ENCODE measurements at regions not wholly inside any gene's neighbourhood (a gene's known extent, or its start where the extent isn't known, plus 50 kb on each side); places are given as distances from the start of the nearest gene placed in this dataset.

DNA sequence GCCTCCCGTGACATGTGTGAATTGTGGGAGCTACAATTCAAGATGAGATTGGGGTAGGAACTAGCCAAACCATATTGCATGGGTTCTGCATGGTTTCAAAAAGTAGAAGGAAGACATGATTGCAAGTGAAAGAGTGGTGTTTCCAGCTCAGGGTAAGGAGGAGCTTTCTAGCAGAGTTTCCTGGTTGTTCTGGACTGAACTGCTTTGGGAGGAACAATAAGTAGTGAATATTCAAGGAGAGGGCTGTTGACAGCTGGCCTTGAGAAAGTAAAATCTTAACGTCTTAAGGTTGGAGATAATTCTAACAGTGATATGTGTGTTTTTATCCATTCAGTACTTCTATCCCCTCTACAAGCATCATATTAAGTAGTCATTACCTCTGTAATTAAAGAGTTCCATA is 62.2 kb upstream of the PRKG1 start:
- CTCF ChIA-PET = no interaction called here
- 0 out of 2 replicates have a peak, but pooled peaks cover 2% of the 10 kb centered on the region for H3K27me3 ChIP-seq (ENCODE audit: insufficient read depth, low read length)
- no peak overlapping the region for H3K9ac ChIP-seq (ENCODE audit: low read length)
- H3K9me3 ChIP-seq (ENCODE audit: control insufficient read depth in 1 of 2, insufficient read depth in 1 of 2, low read depth in 1 of 2, low read length in 2 of 2) = no peaks in the 10 kb centered on the region
- H3K4me2 ChIP-seq (ENCODE audit: low read length) = no peak overlapping the region
- TF ChIP-seq SP1 (IDR thresholded peaks at IDR 0.05; ENCODE audit: low read depth) (no peak), FOSL1 (IDR thresholded peaks at IDR 0.05; ENCODE audit: low read depth) (no peak), ZBTB33 (IDR thresholded peaks at IDR 0.05; ENCODE audit: extremely low read depth, insufficient replicate concordance, low read length) (no peak), POLR2AphosphoS5 (IDR thresholded peaks at IDR 0.05; ENCODE audit: low read depth, low read length) (no peak), TCF7L2 (IDR thresholded peaks at IDR 0.05; ENCODE audit: borderline replicate concordance, extremely low read depth, insufficient read depth, insufficient read length) (no peak), ATF3 (IDR thresholded peaks at IDR 0.05) (no peak), CEBPB (IDR thresholded peaks at IDR 0.05; ENCODE audit: low read depth) (no peak), JUND (IDR thresholded peaks at IDR 0.05) (no peak), ZNF274 (IDR thresholded peaks at IDR 0.05; ENCODE audit: low read depth, low read length) (no peak), MAX (IDR thresholded peaks at IDR 0.05) (no peak)
- H4K20me1 ChIP-seq (ENCODE audit: insufficient read depth) = no peaks in the 10 kb centered on the region
- H3K4me1 ChIP-seq (ENCODE audit: control insufficient read depth in 1 of 2, insufficient read depth in 2 of 2, low read length in 2 of 2) = no peaks in the 10 kb centered on the region
- BruUV-seq (replicated peaks) = no TSS peak
- no peaks in the 10 kb centered on the region for H3K36me3 ChIP-seq (ENCODE audit: control insufficient read depth in 1 of 2, insufficient read depth in 2 of 2, low read length in 2 of 2)
- no peak overlapping the region for H3K4me3 ChIP-seq (replicated peaks in 1 of 2; ENCODE audit: low read depth in 1 of 2, low read length in 2 of 2)
- RAD21 ChIA-PET (ENCODE audit: low non-redundant PET in 1 of 2, low total read pairs in 2 of 2, uncharacterized antibody in 2 of 2, unreplicated experiment in 2 of 2) = no interaction called here
- H3K27ac ChIP-seq (ENCODE audit: low read depth, low read length) = no peak overlapping the region
- intact Hi-C loops (cut with micrococcal nuclease) = loop anchor here (10.0 kb wide), 1 partner anchor 943 kb away; no protein-coding TSS in a partner anchor
- H2AFZ ChIP-seq (ENCODE audit: low read depth, low read length, poor library complexity, severe bottlenecking) = no peak overlapping the region
- no peak for DNase-seq (ENCODE audit: low read depth, low spot score)
- no peaks in the 10 kb centered on the region for H3K9me2 ChIP-seq (ENCODE audit: insufficient read depth)
- POLR2A ChIA-PET = no interaction called here
- no peak for ATAC-seq
- no peaks in the 10 kb centered on the region for H3K79me2 ChIP-seq (ENCODE audit: insufficient read depth, low read length)
